ENCODE measurements at regions not wholly inside any gene's neighbourhood (a gene's known extent, or its start where the extent isn't known, plus 50 kb on each side); places are given as distances from the start of the nearest gene placed in this dataset.

DNA sequence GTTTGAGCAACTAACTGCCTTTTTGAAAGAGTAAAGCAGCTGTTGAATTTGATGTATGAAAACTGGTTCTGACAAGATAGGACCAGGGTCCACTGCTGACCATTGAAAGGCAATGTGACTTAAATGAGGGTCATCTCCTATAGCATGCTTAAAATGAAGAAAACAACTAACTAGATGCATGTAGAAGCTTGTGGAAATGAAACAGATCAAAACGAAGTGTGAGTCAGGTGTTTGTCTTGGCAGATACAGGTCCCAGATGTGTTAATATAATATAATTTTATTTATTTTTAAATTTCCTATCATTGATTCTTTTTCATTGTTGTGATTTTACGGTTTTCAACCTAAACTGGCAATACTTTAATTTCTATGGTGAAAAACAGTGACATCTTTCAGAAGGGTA, 83.6 kb downstream of the ATOH1 start:
- TF ChIP-seq FOXK2 (IDR thresholded peaks at IDR 0.05): no peak
- TF ChIP-seq, protein P1, sequence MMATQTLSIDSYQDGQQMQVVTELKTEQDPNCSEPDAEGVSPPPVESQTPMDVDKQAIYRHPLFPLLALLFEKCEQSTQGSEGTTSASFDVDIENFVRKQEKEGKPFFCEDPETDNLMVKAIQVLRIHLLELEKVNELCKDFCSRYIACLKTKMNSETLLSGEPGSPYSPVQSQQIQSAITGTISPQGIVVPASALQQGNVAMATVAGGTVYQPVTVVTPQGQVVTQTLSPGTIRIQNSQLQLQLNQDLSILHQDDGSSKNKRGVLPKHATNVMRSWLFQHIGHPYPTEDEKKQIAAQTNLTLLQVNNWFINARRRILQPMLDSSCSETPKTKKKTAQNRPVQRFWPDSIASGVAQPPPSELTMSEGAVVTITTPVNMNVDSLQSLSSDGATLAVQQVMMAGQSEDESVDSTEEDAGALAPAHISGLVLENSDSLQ (IDR thresholded peaks at IDR 0.05): no peak
- TF ChIP-seq BHLHE40 (IDR thresholded peaks at IDR 0.05; ENCODE audit: borderline replicate concordance): no peak
- no peak for TF ChIP-seq L3MBTL2 (conservative IDR thresholded peaks at IDR 0.05)
- TF ChIP-seq SUZ12 (IDR thresholded peaks at IDR 0.05): no peak
- no peak for TF ChIP-seq TARDBP (IDR thresholded peaks at IDR 0.05)
- no peak for TF ChIP-seq NFRKB (IDR thresholded peaks at IDR 0.05)
- no peak for TF ChIP-seq FOXA1 (IDR thresholded peaks at IDR 0.05)
